Omental fat pad (tissue), 3 donors: ENCODE measurements at regions not wholly inside any gene's neighbourhood (a gene's known extent, or its start where the extent isn't known, plus 50 kb on each side); places are given as distances from the start of the nearest gene placed in this dataset.

Experiments
- ATAC-seq: fragments of 150-250 bp; one replicate; pipeline ENCODE4 v1.9.1; 2016; ENCODE audit warnings: mild to moderate bottlenecking, moderate library complexity; ENCODE audit not compliant: low FRiP score
- DNase-seq: peaks from one replicate; pipeline ENCODE4 v3.0.0-alpha.2; 2019; ENCODE audit warnings: low spot score
- CTCF ChIP-seq, 3 donors: fragments of 450-650 bp; IDR thresholded peaks; one replicate each; pipeline ENCODE4 v1.5.1; 2016 to 2017; ENCODE audit warnings: antibody characterized with exemption in 3 of 3, mild to moderate bottlenecking in 3 of 3, moderate library complexity in 2 of 3

GRCh38 chr3:80492162-80492561 lies 724.4 kb upstream of the ROBO1 start:
- DNase-seq (no peak), ATAC-seq (no peak)
- TF ChIP-seq CTCF (IDR thresholded peaks at IDR 0.05): no peak

- ATAC-seq: no peak
- DNase-seq: no peak
- TF ChIP-seq CTCF (IDR thresholded peaks at IDR 0.05): no peak
Observed at GRCh38 chr3:80472961-80473360, 705.2 kb upstream of the ROBO1 start.

GRCh38 chr3:80472459-80472858 lies 704.7 kb upstream of the ROBO1 start:
- DNase-seq (no peak), ATAC-seq (no peak)
- TF ChIP-seq CTCF (IDR thresholded peaks at IDR 0.05): no peak

GRCh38 chr3:80470433-80470832 lies 702.6 kb upstream of the ROBO1 start:
- no peak for DNase-seq
- ATAC-seq: no peak
- TF ChIP-seq CTCF (IDR thresholded peaks at IDR 0.05): no peak

GRCh38 chr3:80465746-80466145 lies 697.9 kb upstream of the ROBO1 start:
- DNase-seq: no peak
- ATAC-seq: no peak
- TF ChIP-seq CTCF (IDR thresholded peaks at IDR 0.05): no peak

- ATAC-seq: no peak
- no peak for DNase-seq
- no peak for TF ChIP-seq CTCF (IDR thresholded peaks at IDR 0.05)
Observed at GRCh38 chr3:80451393-80451792, 683.6 kb upstream of the ROBO1 start.

GRCh38 chr3:80445641-80446040 lies 677.8 kb upstream of the ROBO1 start:
- DNase-seq (no peak), ATAC-seq (no peak)
- no peak for TF ChIP-seq CTCF (IDR thresholded peaks at IDR 0.05)
